Choroid plexus epithelial cell (primary cell): ENCODE measurements at regions not wholly inside any gene's neighbourhood (a gene's known extent, or its start where the extent isn't known, plus 50 kb on each side); places are given as distances from the start of the nearest gene placed in this dataset.

Source experiments
- DNase-seq: peaks from one replicate; pipeline ENCODE4 v3.0.0-alpha.2; 2010; ENCODE audit warnings: low read depth
- H3K4me3 ChIP-seq: 2 replicates; pipeline ENCODE4 v1.5.1; 2011; ENCODE audit warnings: low read depth, mild to moderate bottlenecking, control low read depth, low read length, moderate library complexity
- TF ChIP-seq, protein P1 (sequence below): conservative IDR thresholded peaks from 2 replicates; pipeline ENCODE4 v1.5.1; 2011; ENCODE audit warnings: low read depth, mild to moderate bottlenecking, control low read depth, inconsistent platforms, low read length, moderate library complexity

DNA sequence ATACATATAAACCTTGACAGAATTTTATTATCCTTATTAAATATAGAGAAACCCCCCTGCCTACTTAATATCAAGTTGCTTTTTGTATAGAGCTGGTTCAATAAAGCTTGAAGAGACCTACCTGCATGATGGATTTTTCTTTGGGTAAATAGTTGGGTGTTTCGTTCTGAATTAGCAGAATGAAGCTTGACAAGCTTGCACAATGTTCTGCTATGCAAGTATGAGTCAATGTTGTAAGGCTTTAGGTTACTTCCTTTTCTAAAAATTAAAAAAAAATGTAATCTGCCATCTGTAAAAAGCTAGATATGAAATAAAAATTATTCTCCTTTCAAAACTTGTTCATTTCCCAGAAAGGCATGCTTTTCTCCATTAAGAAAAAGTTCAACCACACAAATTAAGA lies 1662.6 kb upstream of the SEL1L start:
- TF ChIP-seq, protein P1, sequence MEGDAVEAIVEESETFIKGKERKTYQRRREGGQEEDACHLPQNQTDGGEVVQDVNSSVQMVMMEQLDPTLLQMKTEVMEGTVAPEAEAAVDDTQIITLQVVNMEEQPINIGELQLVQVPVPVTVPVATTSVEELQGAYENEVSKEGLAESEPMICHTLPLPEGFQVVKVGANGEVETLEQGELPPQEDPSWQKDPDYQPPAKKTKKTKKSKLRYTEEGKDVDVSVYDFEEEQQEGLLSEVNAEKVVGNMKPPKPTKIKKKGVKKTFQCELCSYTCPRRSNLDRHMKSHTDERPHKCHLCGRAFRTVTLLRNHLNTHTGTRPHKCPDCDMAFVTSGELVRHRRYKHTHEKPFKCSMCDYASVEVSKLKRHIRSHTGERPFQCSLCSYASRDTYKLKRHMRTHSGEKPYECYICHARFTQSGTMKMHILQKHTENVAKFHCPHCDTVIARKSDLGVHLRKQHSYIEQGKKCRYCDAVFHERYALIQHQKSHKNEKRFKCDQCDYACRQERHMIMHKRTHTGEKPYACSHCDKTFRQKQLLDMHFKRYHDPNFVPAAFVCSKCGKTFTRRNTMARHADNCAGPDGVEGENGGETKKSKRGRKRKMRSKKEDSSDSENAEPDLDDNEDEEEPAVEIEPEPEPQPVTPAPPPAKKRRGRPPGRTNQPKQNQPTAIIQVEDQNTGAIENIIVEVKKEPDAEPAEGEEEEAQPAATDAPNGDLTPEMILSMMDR, result no peak
- DNase-seq, result peak; percentile 44

DNA sequence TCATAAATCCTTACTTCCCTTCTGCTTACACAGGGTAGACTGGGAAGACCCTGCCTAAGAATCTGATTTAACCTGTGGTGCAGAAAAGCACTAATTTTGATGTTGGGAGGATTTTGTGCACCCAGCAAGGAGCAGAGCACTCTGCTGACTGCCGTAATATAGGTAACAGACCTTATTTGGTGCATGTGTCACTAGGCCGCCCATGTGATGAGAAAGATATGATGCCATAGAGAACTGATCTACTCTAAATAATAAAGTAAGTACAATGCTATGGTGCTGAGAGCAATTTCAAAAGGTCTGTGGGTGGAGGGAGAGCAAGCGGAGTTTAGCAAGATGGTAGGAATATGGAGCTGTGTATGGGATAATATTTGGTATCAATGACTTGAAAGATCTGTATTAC lies 1663.6 kb upstream of the SEL1L start:
- TF ChIP-seq, protein P1, result no peak
- DNase-seq, result no peak
- no peak overlapping the region for H3K4me3 ChIP-seq

More for the DNA sequence above, 1662.6 kb upstream of the SEL1L start:
- H3K4me3 ChIP-seq, result no peak overlapping the region

DNA sequence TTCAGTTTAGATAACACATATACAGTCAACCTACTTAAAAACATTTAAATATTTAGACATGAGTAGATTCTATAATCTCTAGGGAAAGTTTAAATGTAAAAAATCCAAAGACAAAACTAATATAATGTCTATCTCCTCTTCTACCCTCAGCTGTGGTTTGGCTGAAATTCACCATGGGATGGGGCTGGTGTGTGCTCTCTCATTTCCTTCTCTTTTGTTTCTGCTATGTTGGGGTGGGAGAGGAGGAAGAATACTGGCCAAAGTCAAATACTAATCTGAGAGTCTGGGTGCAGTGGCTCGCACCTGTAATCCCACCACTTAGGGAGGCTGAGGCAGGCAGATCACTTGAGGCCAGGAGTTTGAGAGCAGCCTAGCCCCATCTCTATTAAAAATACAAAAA lies 1673.9 kb upstream of the SEL1L start:
- TF ChIP-seq, protein P1, result no peak

DNA sequence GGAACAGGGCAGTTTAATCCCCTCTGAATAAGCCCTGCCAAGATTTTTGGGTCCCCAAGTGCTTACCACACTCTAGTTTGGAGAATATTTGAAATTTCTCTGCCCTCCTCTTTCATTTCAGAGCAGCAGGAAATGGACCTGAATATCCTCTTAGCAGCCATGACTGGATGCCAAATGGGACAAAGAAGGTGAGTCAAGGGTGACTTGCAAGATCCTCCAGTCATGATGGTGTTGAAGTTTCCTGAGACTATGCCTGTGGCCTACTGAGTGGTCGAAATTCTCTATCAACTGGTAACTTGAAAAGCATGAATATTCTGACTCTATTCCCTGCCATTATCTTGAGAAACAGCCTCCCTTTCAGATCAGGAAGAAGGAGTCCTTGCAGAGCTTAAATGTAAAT lies 1674.7 kb upstream of the SEL1L start:
- TF ChIP-seq, protein P1, result no peak
- no peak for DNase-seq

More for the DNA sequence above, 1673.9 kb upstream of the SEL1L start:
- DNase-seq, result no peak
- no peak overlapping the region for H3K4me3 ChIP-seq

DNA sequence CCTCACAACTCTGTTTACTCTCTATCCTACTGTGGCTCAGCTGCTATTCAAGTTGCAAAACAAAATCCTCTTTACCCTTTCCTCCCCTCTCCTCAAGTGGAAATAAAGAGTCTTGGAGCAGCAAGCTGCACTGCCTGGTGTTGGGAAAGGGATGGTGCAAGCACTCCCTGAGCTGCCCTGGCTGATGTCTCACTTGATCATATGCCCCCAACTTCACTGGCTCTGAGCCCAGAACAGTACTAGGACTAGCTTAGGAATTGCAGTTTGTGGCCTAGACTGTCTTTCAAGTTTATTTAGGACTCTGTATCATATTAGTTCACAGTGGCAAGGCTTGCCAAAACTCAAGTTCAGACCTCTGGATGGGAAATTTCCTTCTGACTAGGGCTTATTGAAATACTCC lies 1683.8 kb upstream of the SEL1L start:
- no peak overlapping the region for H3K4me3 ChIP-seq
- TF ChIP-seq, protein P1, result peak; percentile 41
- peak; percentile 94 for DNase-seq

More for the DNA sequence above, 1674.7 kb upstream of the SEL1L start:
- no peak overlapping the region for H3K4me3 ChIP-seq

DNA sequence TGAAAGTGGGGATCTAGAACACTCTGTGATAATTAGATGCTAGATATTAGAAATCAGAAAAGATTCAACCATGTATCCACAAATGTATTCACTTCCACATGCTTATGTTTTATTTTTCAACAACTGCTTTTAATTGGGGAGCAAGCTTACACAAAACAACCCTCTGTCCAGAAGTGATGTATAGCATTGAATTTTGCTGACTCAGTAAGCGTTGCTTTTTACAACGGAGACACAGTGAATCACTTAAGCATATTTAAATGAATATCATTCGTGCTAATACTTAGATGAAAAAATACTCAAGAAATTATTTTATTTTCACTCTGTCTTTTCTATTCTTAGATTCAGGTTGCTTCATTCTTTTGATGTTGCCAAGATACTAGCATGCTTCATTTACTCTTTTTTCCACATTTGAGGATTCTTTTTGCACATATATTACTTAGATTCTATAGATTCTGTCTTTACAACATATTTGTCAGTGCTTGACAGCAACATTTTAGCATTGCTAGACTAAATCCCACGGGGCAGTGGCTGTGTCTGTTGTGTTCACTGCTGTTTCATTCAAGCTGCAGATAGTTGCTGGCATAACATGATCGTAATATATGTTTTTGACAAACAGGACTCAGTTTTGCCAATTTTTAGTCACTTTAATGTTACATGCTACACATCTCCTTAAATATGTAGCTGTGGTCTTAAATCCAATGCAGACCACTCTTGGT lies 1714.4 kb upstream of the SEL1L start:
- TF ChIP-seq, protein P1, result no peak
- H3K4me3 ChIP-seq, result no peak overlapping the region
- DNase-seq, result no peak

DNA sequence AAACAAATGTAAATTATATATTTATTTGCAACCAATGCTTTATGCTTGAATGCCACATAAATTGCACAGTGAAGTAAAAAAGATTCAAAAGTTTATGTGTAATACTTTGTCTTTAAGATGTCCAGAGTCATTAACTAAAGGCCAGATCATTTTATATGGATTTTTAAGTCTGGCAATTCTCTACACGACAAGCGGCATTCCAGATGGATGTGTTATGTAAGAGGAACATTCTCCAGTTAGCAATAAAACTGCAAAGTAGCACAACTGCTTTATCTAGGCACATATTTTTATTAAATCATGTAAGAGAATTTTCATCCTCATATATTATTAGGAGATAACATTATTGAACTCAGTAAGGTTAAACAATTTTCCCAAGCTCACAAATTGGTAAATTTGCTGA lies 1717.7 kb upstream of the SEL1L start:
- no peak overlapping the region for H3K4me3 ChIP-seq
- no peak for DNase-seq
- TF ChIP-seq, protein P1, result no peak
